ENCODE measurements at regions not wholly inside any gene's neighbourhood (a gene's known extent, or its start where the extent isn't known, plus 50 kb on each side); places are given as distances from the start of the nearest gene placed in this dataset.

- TF ChIP-seq CTCF (IDR thresholded peaks at IDR 0.05) (no peak), EZH2 (IDR thresholded peaks at IDR 0.05) (no peak), EZH2phosphoT487 (IDR thresholded peaks at IDR 0.05) (no peak)
Measured at GRCh38 chr2:237227592-237228280, 142.0 kb downstream of the COPS8 start.

Data from neural progenitor cell (in vitro differentiated cells).